Motor neuron (in vitro differentiated cells): ENCODE measurements at regions not wholly inside any gene's neighbourhood (a gene's known extent, or its start where the extent isn't known, plus 50 kb on each side); places are given as distances from the start of the nearest gene placed in this dataset.
"Not testable (repeated sequence)": the region's sequence is repeated elsewhere in the genome, so short reads cannot be mapped to it uniquely, and the experiment has no call there.

ENCODE experiments used
- ATAC-seq, 8 experiments: fragments of 200-7000 bp; cut with Tn5 transposase; replicated peaks in 6 of 8; 2 replicates each; pipeline ENCODE4 v1.8.0; 2021; ENCODE audit warnings: mild to moderate bottlenecking in 8 of 8, moderate library complexity in 8 of 8
- H3K27ac ChIP-seq, 2 donors: fragments of 250-450 bp; sonication (Bioruptor Pico); 2 replicates each; pipeline ENCODE4 v1.9.0; 2021; ENCODE audit warnings: antibody characterized with exemption in 2 of 2, mild to moderate bottlenecking in 2 of 2, moderate library complexity in 1 of 2
- H3K4me1 ChIP-seq, 2 donors: fragments of 250-450 bp; sonication (Bioruptor Pico); replicated peaks in 1 of 2; 2 replicates each; pipeline ENCODE4 v1.6.1; 2021; ENCODE audit warnings: antibody characterized with exemption in 2 of 2, mild to moderate bottlenecking in 2 of 2, moderate library complexity in 1 of 2
- H3K4me3 ChIP-seq, 5 donors: fragments of 250-450 bp; sonication (Bioruptor Pico); 2 replicates each; pipeline ENCODE4 v1.9.0; 2021; ENCODE audit warnings: antibody characterized with exemption in 5 of 5, mild to moderate bottlenecking in 5 of 5, moderate library complexity in 4 of 5
- whole genome bisulfite sequencing, 10 experiments: fragments of 450-650 bp; shearing (Covaris generic); methylation state at CpG; one replicate each; pipeline ENCODE4 v1.0.0; 2022; 5-methylcytosine and 5-hydroxymethylcytosine counted together
- in situ Hi-C, 9 experiments: fragments of 400-800 bp; cut with MboI; loops; one replicate each; pipeline ENCODE4 v1.15.0; 2021; ENCODE audit warnings: low sequenced_read_pairs in 9 of 9, low pct_unique_long_range_greater_than_20kb in 2 of 9; ENCODE audit not compliant: unreplicated experiment in 9 of 9

DNA sequence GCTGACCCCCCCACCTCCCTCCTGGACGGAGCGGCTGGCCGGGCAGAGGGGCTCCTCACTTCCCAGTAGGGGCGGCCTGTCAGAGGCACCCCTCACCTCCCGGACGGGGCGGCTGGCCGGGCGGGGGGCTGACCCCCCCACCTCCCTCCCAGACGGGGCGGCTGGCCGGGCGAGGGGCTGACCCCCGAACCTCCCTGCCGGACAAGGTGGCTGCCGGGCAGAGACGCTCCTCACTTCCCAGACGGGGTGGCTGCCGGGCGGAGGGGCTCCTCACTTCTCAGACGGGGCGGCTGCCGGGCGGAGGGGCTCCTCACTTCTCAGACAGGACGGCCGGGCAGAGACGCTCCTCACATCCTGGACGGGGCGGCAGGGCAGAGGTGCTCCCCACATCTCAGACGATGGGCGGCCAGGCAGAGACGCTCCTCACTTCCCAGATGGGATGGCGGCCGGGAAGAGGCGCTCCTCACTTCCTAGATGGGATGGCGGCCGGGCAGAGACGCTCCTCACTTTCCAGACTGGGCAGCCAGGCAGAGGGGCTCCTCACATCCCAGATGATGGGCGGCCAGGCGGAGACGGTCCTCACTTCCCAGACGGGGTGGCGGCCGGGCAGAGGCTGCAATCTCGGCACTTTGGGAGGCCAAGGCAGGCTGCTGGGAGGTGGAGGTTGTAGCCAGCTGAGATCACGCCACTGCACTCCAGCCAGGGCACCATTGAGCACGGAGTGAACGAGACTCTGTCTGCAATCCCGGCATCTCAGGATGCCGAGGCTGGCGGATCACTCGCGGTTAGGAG, 66.2 kb upstream of the PAPPA2 start:
- H3K27ac ChIP-seq, ATAC-seq, H3K4me1 ChIP-seq, H3K4me3 ChIP-seq: not testable (repeated sequence)
- no CpG with 5 or more reads among the region's 53 CpGs for WGBS, 10 experiments
- in situ Hi-C loops: loop anchor here in 5 of 9 experiments (25.0 kb wide), 5 partner anchors 91 to 466 kb away; no protein-coding TSS in a partner anchor

DNA sequence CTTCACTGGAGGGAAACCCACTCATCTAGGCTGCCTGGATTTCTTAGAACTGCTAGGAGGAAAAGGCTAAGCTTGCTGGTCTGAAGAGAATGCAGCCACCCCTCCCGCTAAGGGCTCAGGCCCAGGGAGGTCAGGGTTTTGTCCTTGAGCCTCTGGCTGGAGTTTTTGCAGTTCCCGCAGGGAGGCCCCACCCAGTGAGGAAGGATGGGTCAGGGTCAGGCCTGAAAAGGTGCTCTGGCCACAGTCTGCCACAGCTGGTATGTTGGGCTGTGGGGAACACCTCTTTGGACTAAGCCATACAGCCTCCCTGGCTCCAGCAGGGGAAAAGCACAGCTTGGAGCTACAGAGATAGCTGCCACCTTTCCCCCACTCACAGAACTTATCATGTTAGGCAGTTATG, 71.4 kb upstream of the PAPPA2 start:
- ATAC-seq: no peak
- 29 to 100% (median 83%) methylated on average over 1 to 2 of the region's 2 CpGs; no CpG with 5 or more reads in 5 of the 10 experiments for WGBS, 10 experiments
- in situ Hi-C loops: loop anchor here in 5 of 9 experiments (25.0 kb wide), 5 partner anchors 96 to 471 kb away; no protein-coding TSS in a partner anchor
- no peak overlapping the region for H3K27ac ChIP-seq
- H3K4me3 ChIP-seq: no peak overlapping the region
- no peaks in the 10 kb centered on the region for H3K4me1 ChIP-seq

DNA sequence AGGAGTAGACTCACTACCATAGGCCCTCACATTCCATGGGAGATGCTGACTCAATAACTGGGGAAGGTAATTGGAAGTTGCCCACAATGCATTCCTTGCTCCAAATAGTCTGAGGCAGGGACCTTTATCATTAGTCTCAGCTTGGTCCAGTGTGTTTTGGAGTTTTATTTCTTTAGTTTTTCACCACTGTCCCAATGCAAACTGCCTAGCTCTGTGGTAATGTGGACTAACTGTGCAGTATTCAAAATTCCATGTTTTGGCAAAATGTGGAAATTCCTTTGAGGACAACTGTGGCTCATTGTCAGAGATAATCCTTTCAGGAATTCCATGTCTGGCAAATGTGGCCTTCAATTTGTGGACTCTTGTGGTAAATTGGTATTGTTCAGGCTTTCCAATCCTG, 78.1 kb upstream of the PAPPA2 start:
- H3K4me1 ChIP-seq: no peaks in the 10 kb centered on the region
- no peak for ATAC-seq
- H3K27ac ChIP-seq: no peak overlapping the region
- in situ Hi-C loops: loop anchor here in 5 of 9 experiments (25.0 kb wide), 5 partner anchors 102 to 477 kb away; no protein-coding TSS in a partner anchor
- H3K4me3 ChIP-seq: no peak overlapping the region

DNA sequence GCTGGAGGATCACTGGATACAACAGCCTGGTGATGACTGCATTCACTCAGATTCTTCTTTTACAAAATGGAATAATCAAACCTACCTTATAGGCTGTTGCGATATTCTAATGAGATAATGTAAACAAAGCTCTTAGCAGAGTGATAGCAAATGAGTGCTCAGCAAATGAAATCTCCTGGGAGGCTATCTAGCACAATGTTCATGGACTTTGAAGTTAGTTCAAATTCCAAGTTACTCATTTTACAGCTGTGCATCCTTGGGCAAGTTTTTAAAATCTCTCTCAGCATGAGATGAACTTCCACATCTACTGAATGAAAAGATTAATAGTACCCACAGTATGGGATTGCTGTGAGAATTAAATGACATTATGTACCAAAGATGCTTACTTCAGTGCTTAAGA, 80.8 kb upstream of the PAPPA2 start:
- in situ Hi-C loops: loop anchor here in 5 of 9 experiments (25.0 kb wide), 5 partner anchors 105 to 480 kb away; no protein-coding TSS in a partner anchor
- ATAC-seq: no peak
- no peak overlapping the region for H3K27ac ChIP-seq
- no peak overlapping the region for H3K4me3 ChIP-seq
- no peaks in the 10 kb centered on the region for H3K4me1 ChIP-seq
- 0 to 100% (median 88%) methylated on average over 1 of the region's 1 CpG; no CpG with 5 or more reads in 2 of the 10 experiments for WGBS, 10 experiments

DNA sequence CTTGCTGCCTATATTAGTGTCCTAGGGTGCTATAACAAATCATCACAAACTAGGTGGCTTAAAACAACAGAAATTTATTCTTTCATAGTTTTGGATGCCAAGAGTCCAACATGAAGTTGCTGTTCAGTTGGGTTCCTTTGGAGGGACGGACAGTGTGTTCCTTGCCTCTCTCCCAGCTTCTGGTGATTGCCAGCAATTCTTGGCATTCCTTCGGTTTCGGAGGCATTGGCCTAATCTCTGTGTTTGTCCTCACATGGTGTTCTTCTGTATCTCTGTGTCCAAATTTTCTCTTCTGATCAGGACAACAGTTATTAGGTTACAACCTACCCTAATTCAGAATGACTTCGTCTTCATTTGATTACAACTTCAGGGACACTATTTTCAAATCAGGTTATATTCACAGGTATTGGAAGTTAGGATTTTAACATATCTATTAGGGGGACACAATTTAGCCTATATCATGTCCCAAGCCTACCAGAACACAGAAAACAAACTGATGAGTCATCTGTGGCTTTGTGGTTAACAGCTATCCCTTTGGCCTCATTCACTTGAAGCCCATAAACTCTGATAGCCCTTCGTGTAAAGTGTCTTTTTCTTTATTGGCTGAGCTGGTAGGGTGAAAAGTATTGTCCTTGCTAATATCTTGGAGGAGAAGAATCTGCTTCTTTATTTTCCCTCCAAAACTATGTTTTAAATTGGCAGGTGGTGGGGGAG, 83.2 kb upstream of the PAPPA2 start:
- in situ Hi-C loops: loop anchor here in 5 of 9 experiments (25.0 kb wide), 5 partner anchors 108 to 483 kb away; no protein-coding TSS in a partner anchor
- no peaks in the 10 kb centered on the region for H3K4me1 ChIP-seq
- ATAC-seq: no peak
- 0 to 100% (median 81%) methylated on average over 1 to 5 of the region's 5 CpGs; no CpG with 5 or more reads in 1 of the 10 experiments for WGBS, 10 experiments
- no peak overlapping the region for H3K4me3 ChIP-seq
- H3K27ac ChIP-seq: no peak overlapping the region

DNA sequence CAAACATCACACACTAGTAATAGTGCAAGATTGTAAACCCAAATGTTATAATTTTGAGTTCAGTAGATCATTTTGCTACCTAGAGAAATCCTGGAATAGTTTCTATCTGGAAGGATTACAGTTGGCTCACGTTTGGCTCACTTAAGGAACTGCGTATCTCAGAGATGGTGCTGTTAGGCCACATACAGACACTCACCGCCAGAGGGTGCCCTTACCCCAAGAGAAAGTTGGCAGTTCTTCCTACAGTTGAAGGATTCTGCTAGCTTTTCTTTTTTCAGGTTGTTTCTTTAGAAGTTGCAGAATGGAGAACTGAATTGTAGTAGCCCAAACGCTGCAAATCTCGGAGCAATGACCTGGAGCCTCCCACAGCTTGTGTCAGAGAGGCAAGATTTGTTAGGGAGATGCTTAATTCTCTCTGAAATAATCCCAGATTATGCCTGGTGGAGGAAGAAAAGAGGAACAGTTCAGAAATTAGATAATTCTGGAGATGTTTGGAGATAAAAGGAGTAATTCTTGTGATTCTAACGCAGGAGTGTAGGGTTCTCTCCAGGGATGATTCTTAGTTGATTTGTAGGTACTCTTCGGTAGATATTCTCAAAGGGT, 87.9 kb upstream of the PAPPA2 start:
- in situ Hi-C loops: loop anchor here in 5 of 9 experiments (25.0 kb wide), 5 partner anchors 112 to 487 kb away; no protein-coding TSS in a partner anchor
- peak; percentile 67 to 91 (median 80) for ATAC-seq
- H3K27ac ChIP-seq: no peak overlapping the region
- H3K4me1 ChIP-seq: no peaks in the 10 kb centered on the region
- H3K4me3 ChIP-seq: no peak overlapping the region
- WGBS, 10 experiments: 0 to 57% (median 29%) methylated on average over 2 to 7 of the region's 7 CpGs

DNA sequence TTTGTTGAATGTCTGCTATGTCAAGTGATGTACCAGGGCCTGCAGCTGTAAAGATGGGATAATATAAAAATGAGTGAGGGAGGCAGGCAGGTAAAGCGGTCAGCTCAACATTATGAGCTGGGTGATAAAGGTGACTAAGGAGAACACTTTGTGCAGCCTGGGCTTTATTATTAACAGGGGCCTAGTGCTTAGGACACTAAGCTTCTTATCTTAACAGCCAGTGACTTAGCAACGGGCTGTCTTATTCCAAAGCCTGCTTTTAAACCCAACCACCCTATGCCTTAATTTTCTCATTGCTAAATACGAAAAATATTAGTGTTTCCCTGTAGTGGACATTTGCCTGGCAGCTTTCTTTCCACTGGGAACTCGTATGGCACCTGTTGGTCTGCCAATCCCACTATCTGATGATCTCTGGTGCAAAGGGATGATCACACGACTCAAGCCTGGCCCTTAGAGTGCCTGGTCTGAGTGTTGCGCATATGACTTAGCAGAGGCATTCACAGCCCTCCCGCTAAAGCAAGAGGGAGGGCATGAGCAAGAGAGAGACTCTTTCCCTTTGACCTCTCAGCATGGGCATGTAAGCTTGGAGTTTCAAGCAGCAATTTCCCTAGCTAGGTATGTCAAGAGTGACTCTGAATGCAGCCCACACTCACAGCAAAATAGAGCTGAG, 98.6 kb upstream of the PAPPA2 start:
- H3K4me3 ChIP-seq: no peak overlapping the region
- peak in 2 of 8 experiments; percentile 16 to 59 for ATAC-seq
- no peak overlapping the region for H3K27ac ChIP-seq
- H3K4me1 ChIP-seq: peaks cover 0 to 18% of the 10 kb centered on the region in 2 donors
- 0 to 73% (median 62%) methylated on average over 1 to 7 of the region's 7 CpGs; no CpG with 5 or more reads in 1 of the 10 experiments for WGBS, 10 experiments
- in situ Hi-C loops: no loop called here

DNA sequence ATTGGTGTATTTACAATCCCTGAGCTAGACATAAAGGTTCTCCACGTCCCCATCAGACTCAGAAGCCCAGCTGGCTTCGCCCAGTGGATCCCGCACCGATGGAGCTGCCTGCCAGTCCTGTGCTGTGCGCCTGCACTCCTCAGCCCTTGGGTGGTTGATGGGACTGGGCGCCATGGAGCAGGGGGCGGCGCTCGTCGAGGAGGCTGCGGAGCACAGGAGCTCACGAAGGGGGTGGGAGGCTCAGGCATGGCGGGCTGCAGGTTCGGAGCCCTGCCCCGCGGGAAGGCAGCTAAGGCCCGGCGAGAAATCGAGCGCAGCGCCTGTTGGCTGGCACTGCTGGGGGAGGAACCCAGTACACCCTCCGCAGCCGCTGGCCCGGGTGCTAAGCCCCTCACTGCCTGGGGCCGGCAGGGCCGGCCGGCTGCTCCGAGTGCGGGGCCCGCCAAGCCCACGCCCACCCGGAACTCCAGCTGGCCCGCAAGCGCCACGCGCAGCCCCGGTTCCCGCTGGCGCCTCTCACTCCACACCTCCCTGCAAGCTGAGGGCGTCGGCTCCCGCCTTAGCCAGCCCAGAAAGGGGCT, 113.8 kb upstream of the PAPPA2 start:
- H3K27ac ChIP-seq, in situ Hi-C loops: not testable (repeated sequence)
- 40 to 100% (median 80%) methylated on average over 1 to 3 of the region's 42 CpGs; no CpG with 5 or more reads in 7 of the 10 experiments for WGBS, 10 experiments

DNA sequence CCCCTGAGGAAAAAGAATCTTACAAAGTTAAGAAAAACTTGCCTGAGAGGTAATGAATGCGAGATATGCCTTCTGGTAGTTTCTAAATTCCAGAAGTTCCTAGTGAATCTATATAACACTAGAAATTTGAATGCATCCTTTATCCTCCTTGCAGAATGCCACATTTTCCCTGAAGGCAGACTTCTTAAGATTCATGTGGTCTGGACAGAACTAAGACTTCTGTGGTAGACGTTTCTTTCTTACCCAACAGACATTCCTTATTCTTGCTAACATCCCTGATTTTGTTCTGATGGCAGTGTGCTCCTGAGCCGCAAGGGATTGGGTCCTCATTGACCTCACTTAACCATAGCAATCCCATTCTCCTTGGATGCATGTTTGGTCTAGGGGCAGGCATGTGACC, 121.3 kb upstream of the PAPPA2 start:
- 20 to 100% (median 70%) methylated on average over 1 to 3 of the region's 3 CpGs; no CpG with 5 or more reads in 2 of the 10 experiments for WGBS, 10 experiments
- Histone ChIP-seq H3K4me1 (no peaks in the 10 kb centered on the region), H3K4me3 (no peak overlapping the region), H3K27ac (no peak overlapping the region)
- in situ Hi-C loops: no loop called here
- no peak for ATAC-seq

More for the DNA sequence above, 113.8 kb upstream of the PAPPA2 start:
- H3K4me1 ChIP-seq, ATAC-seq, H3K4me3 ChIP-seq: not testable (repeated sequence)

DNA sequence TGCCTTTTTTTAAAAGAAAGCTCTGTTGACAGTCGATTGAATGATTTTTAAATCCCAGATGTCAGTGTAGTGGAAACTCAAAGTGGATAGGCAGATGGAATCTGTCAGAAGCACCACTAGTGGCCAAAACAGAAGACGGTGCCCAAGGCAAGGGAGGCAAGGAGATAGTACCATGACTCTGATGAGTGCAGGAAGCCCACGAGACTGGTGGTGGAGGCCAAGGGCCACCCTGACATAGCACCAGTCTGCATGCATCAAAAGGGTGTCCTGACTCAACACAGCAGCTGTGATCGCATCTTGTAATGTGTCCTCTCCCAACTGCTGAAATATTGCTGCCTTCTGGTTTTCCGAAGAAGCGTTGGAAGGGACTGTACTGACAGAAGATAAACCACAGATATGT, 124.1 kb upstream of the PAPPA2 start:
- no peak for ATAC-seq
- Histone ChIP-seq H3K27ac (no peak overlapping the region), H3K4me3 (no peak overlapping the region), H3K4me1 (no peaks in the 10 kb centered on the region)
- 0 to 88% (median 70%) methylated on average over 1 to 6 of the region's 6 CpGs; no CpG with 5 or more reads in 2 of the 10 experiments for WGBS, 10 experiments
- in situ Hi-C loops: no loop called here

DNA sequence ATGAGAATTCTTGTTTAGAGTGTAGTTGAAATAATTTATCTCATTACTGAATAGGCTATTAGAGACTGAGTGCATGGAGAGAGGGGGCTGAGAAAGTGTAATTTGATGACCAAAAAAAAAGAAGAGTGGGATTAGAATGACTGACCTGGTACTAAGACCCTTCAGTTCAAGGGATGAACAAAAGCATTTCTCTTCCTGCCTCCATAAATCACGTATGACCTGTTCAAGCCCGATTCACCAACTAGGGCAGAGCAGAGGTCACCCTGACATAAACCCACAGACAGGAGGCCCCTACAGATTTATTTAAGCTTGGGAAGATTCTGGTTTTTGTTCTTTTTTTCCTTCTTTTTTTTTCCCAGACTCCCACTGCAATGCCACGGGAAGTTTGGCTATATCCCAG, 123.7 kb upstream of the COP1 start:
- WGBS, 10 experiments: 0 to 20% (median 0%) methylated on average over 1 to 3 of the region's 3 CpGs; no CpG with 5 or more reads in 1 of the 10 experiments
- in situ Hi-C loops: no loop called here
- no peak overlapping the region for H3K4me3 ChIP-seq
- H3K4me1 ChIP-seq: peaks cover 13 to 14% of the 10 kb centered on the region in 2 donors
- H3K27ac ChIP-seq: no peak overlapping the region
- ATAC-seq: peak in 5 of 8 experiments; percentile 36 to 87 (median 86)

DNA sequence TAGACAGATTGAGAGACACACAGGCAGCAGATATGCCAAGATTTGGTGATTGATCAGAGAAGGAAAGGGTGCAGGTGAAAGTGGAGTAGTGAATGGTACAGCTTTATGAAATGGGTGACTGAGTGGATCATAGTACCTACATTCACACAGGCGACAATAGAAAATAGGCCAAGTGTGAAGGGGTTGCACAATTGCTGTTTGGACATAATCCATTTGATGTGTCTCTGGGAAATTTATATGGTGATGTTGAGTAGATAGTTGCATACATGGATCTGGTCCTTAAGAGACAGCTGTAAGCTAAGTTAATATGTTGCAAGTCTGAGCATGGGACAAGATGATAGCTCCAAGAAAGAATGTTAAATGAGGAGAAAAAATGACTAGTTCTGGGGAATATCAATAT, 118.6 kb upstream of the COP1 start:
- Histone ChIP-seq H3K4me3 (no peak overlapping the region), H3K4me1 (peaks cover 4 to 5% of the 10 kb centered on the region in 2 donors), H3K27ac (no peak overlapping the region)
- ATAC-seq: no peak
- in situ Hi-C loops: no loop called here
- 0 to 100% (median 50%) methylated on average over 1 of the region's 1 CpG; no CpG with 5 or more reads in 3 of the 10 experiments for WGBS, 10 experiments
